C4-2B (cell line): ENCODE measurements at regions not wholly inside any gene's neighbourhood (a gene's known extent, or its start where the extent isn't known, plus 50 kb on each side); places are given as distances from the start of the nearest gene placed in this dataset.

ENCODE experiments used
- CTCF ChIP-seq: fragments of 450-650 bp; conservative IDR thresholded peaks from 2 replicates; pipeline ENCODE4 v1.5.1; 2017; ENCODE audit warnings: mild to moderate bottlenecking
- ZFX ChIP-seq: fragments of 450-650 bp; IDR thresholded peaks from 2 replicates; pipeline ENCODE4 v1.6.1; 2017

- TF ChIP-seq CTCF: peak; percentile 80
- no peak for TF ChIP-seq ZFX
Observed at GRCh38 chr3:104102386-104102785, 1264.3 kb upstream of the ALCAM start.
